HEK293 (cell line): ENCODE measurements at regions not wholly inside any gene's neighbourhood (a gene's known extent, or its start where the extent isn't known, plus 50 kb on each side); places are given as distances from the start of the nearest gene placed in this dataset.

Experiments
- CTCF ChIA-PET: fragments of 350-600 bp; formaldehyde crosslinking; extraction: SDS; loops from one replicate; lab custom pipeline; 2021; ENCODE audit warnings: antibody characterized with exemption; lab: Yijun Ruan, JAX
- POLR2A ChIA-PET: fragments of 300-600 bp; formaldehyde crosslinking; extraction: SDS; loops from one replicate; lab custom pipeline; 2020; ENCODE audit warnings: antibody characterized with exemption, inconsistent platforms; lab: Yijun Ruan, JAX
- H3K27ac ChIP-seq: fragments of 200-500 bp; sonication (Bioruptor generic); 2 replicates; pipeline ENCODE4 v1.5.1; 2014; ENCODE audit warnings: low read depth, low read length, control low read depth, inconsistent platforms; ENCODE audit errors: extremely low read depth
- H3K36me3 ChIP-seq, 2 experiments: fragments of 200-500 bp in 1 of 2; sonication (Bioruptor generic) in 1 of 2; 1 replicate in 1 of 2; 2 replicates in 1 of 2; pipeline ENCODE4 v1.5.1; 2014 to 2017; ENCODE audit warnings: inconsistent platforms in 2 of 2, low read length in 2 of 2; ENCODE audit not compliant: control insufficient read depth in 2 of 2, insufficient read depth in 1 of 2
- H3K4me1 ChIP-seq: fragments of 200-500 bp; sonication (Bioruptor generic); 2 replicates; pipeline ENCODE4 v1.5.1; 2014; ENCODE audit warnings: mild to moderate bottlenecking, low read length, inconsistent platforms; ENCODE audit not compliant: control insufficient read depth, insufficient read depth
- H3K4me3 ChIP-seq: 2 replicates; pipeline ENCODE4 v1.5.1; 2011; ENCODE audit warnings: low read depth, mild to moderate bottlenecking, control low read depth, low read length, moderate library complexity
- H3K9me3 ChIP-seq: fragments of 200-500 bp; sonication (Bioruptor generic); 2 replicates; pipeline ENCODE4 v1.5.1; 2014; ENCODE audit warnings: low read depth, low read length, inconsistent platforms; ENCODE audit not compliant: control insufficient read depth, insufficient read depth
- AEBP2 ChIP-seq: fragments of 450-650 bp; formaldehyde crosslinking; IDR thresholded peaks from 2 replicates; pipeline ENCODE4 v1.5.1; 2016; ENCODE audit warnings: missing biosample characterization, missing genetic modification characterization, borderline replicate concordance
- GLIS1 ChIP-seq: fragments of 450-650 bp; formaldehyde crosslinking; IDR thresholded peaks from 2 replicates; pipeline ENCODE4 v1.5.1; 2016; ENCODE audit warnings: missing biosample characterization, missing genetic modification characterization
- MEIS1 ChIP-seq: sonication (generic); formaldehyde crosslinking; IDR thresholded peaks from 2 replicates; pipeline ENCODE4 v1.8.1; 2022; ENCODE audit warnings: missing genetic modification reagents, mild to moderate bottlenecking, borderline replicate concordance
- OVOL3 ChIP-seq: fragments of 450-650 bp; formaldehyde crosslinking; IDR thresholded peaks from 2 replicates; pipeline ENCODE4 v1.5.1; 2016; ENCODE audit warnings: missing biosample characterization, missing genetic modification characterization
- PRDM1 ChIP-seq: fragments of 450-650 bp; formaldehyde crosslinking; IDR thresholded peaks from 2 replicates; pipeline ENCODE4; 2016; ENCODE audit warnings: missing biosample characterization, missing genetic modification characterization
- RBAK ChIP-seq: fragments of 450-650 bp; formaldehyde crosslinking; IDR thresholded peaks from 2 replicates; pipeline ENCODE4 v1.5.1; 2016; ENCODE audit warnings: missing biosample characterization, missing genetic modification characterization
- REST ChIP-seq: fragments of 450-650 bp; formaldehyde crosslinking; IDR thresholded peaks from 2 replicates; pipeline ENCODE4 v1.5.1; 2016; ENCODE audit warnings: missing biosample characterization, missing genetic modification characterization
- SP2 ChIP-seq: fragments of 450-650 bp; formaldehyde crosslinking; IDR thresholded peaks from 2 replicates; pipeline ENCODE4 v1.5.1; 2016; ENCODE audit warnings: missing biosample characterization, missing genetic modification characterization
- TSHZ1 ChIP-seq: fragments of 450-650 bp; formaldehyde crosslinking; IDR thresholded peaks from 2 replicates; pipeline ENCODE4 v1.5.1; 2016; ENCODE audit warnings: missing biosample characterization, missing genetic modification characterization, borderline replicate concordance
- WT1 ChIP-seq: fragments of 450-650 bp; formaldehyde crosslinking; IDR thresholded peaks from 2 replicates; pipeline ENCODE4 v1.5.1; 2016; ENCODE audit warnings: missing biosample characterization, missing genetic modification characterization
- ZBTB20 ChIP-seq: fragments of 450-650 bp; formaldehyde crosslinking; IDR thresholded peaks from 2 replicates; pipeline ENCODE4 v1.5.1; 2016; ENCODE audit warnings: missing biosample characterization, missing genetic modification characterization
- ZBTB49 ChIP-seq: fragments of 450-650 bp; formaldehyde crosslinking; IDR thresholded peaks from 2 replicates; pipeline ENCODE4 v1.5.1; 2016; ENCODE audit warnings: missing biosample characterization, missing genetic modification characterization, low read depth
- ZFHX2 ChIP-seq: fragments of 450-650 bp; formaldehyde crosslinking; conservative IDR thresholded peaks from 2 replicates; pipeline ENCODE4 v1.5.1; 2016; ENCODE audit warnings: missing biosample characterization, missing genetic modification characterization
- ZFP37 ChIP-seq: fragments of 450-650 bp; formaldehyde crosslinking; IDR thresholded peaks from 2 replicates; pipeline ENCODE4 v1.5.1; 2016; ENCODE audit warnings: missing biosample characterization, missing genetic modification characterization
- ZNF274 ChIP-seq, 2 experiments: fragments of 200-500 bp in 1 of 2; fragments of 450-650 bp in 1 of 2; sonication (Bioruptor generic) in 1 of 2; formaldehyde crosslinking in 1 of 2; IDR thresholded peaks; 2 replicates each; pipeline versions ENCODE4 v1.5.1 to v1.6.1; 2014 to 2016; ENCODE audit warnings: borderline replicate concordance in 1 of 2, inconsistent platforms in 1 of 2, low read length in 1 of 2, missing biosample characterization in 1 of 2, missing genetic modification characterization in 1 of 2
- ZNF302 ChIP-seq: fragments of 450-650 bp; formaldehyde crosslinking; IDR thresholded peaks from 2 replicates; pipeline ENCODE4 v1.5.1; 2016; ENCODE audit warnings: missing biosample characterization, missing genetic modification characterization, low read depth
- ZNF391 ChIP-seq: fragments of 450-650 bp; formaldehyde crosslinking; IDR thresholded peaks from 2 replicates; pipeline ENCODE4 v1.5.1; 2016; ENCODE audit warnings: low read depth, missing biosample characterization, missing genetic modification characterization, borderline replicate concordance
- ZNF394 ChIP-seq: fragments of 450-650 bp; formaldehyde crosslinking; IDR thresholded peaks from 2 replicates; pipeline ENCODE4 v1.5.1; 2016; ENCODE audit warnings: missing biosample characterization, missing genetic modification characterization, mild to moderate bottlenecking, moderate library complexity, borderline replicate concordance
- ZNF514 ChIP-seq: fragments of 450-650 bp; formaldehyde crosslinking; IDR thresholded peaks from 2 replicates; pipeline ENCODE4 v1.5.1; 2016; ENCODE audit warnings: missing biosample characterization, missing genetic modification characterization
- ZNF558 ChIP-seq: fragments of 450-650 bp; formaldehyde crosslinking; IDR thresholded peaks from 2 replicates; pipeline ENCODE4 v1.5.1; 2016; ENCODE audit warnings: missing biosample characterization, missing genetic modification characterization
- ZNF596 ChIP-seq: fragments of 450-650 bp; IDR thresholded peaks from 2 replicates; pipeline ENCODE4 v1.5.0; 2018; ENCODE audit warnings: missing biosample characterization, mild to moderate bottlenecking, missing genetic modification characterization, moderate library complexity
- TF ChIP-seq, protein P1 (sequence below): fragments of 450-650 bp; formaldehyde crosslinking; IDR thresholded peaks from 2 replicates; pipeline ENCODE4 v1.5.1; 2016; ENCODE audit warnings: missing biosample characterization, missing genetic modification characterization

DNA sequence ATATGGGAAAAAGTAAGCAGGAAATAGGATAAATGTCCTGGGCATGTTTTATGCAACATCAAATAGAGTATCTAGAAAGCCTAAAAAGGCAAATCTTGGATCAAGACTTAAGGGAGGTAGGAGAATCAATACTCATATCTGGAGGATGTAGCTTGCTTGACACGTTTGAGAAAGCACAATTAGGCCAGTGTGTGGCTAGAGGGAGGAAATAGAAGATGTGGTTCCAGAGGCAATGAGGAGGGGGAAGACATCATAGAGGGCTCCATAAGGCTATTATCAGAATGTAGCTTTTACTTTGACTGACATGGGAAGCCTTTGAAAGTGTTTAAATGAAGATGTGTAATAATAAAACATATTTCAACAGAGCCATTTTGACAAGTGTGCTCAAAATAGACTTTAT lies 200.7 kb upstream of the CDH12 start:
- H3K27ac ChIP-seq, result no peak overlapping the region
- no peaks in the 10 kb centered on the region for H3K36me3 ChIP-seq
- TF ChIP-seq ZNF558 (tag by site-specific recombination) (no peak), ZNF596 (tag by site-specific recombination) (no peak), ZBTB20 (no peak), ZNF391 (tag by site-specific recombination) (no peak), ZFHX2 (tag by site-specific recombination) (no peak), SP2 (tag by site-specific recombination) (no peak), MEIS1 (CRISPR knock-in tag) (no peak), RBAK (tag by site-specific recombination) (no peak), ZFP37 (tag by site-specific recombination) (no peak), ZNF514 (tag by site-specific recombination) (no peak), WT1 (tag by site-specific recombination) (no peak), ZNF394 (tag by site-specific recombination) (no peak), TSHZ1 (tag by site-specific recombination) (no peak)
- CTCF ChIA-PET, result no interaction called here
- POLR2A ChIA-PET, result no interaction called here
- no peak overlapping the region for H3K4me3 ChIP-seq
- no peaks in the 10 kb centered on the region for H3K4me1 ChIP-seq
- no peaks in the 10 kb centered on the region for H3K9me3 ChIP-seq

GRCh38 chr5:23042226-23042625 lies 189.1 kb upstream of the CDH12 start:
- Histone ChIP-seq H3K27ac (no peak overlapping the region), H3K36me3 (no peaks in the 10 kb centered on the region), H3K4me3 (no peak overlapping the region), H3K9me3 (no peaks in the 10 kb centered on the region), H3K4me1 (no peaks in the 10 kb centered on the region)
- ChIA-PET POLR2A (no interaction called here), CTCF (no interaction called here)
- no peak for TF ChIP-seq ZNF274 (IDR thresholded peaks at IDR 0.05; ENCODE audit: low read length)
- no peak for TF ChIP-seq ZNF274 (tag by site-specific recombination; IDR thresholded peaks at IDR 0.05; ENCODE audit: borderline replicate concordance)
- no peak for TF ChIP-seq OVOL3
- no peak for TF ChIP-seq ZNF514 (tag by site-specific recombination)
- TF ChIP-seq ZNF302 (tag by site-specific recombination), result no peak
- TF ChIP-seq GLIS1 (tag by site-specific recombination), result no peak
- TF ChIP-seq, protein P1, sequence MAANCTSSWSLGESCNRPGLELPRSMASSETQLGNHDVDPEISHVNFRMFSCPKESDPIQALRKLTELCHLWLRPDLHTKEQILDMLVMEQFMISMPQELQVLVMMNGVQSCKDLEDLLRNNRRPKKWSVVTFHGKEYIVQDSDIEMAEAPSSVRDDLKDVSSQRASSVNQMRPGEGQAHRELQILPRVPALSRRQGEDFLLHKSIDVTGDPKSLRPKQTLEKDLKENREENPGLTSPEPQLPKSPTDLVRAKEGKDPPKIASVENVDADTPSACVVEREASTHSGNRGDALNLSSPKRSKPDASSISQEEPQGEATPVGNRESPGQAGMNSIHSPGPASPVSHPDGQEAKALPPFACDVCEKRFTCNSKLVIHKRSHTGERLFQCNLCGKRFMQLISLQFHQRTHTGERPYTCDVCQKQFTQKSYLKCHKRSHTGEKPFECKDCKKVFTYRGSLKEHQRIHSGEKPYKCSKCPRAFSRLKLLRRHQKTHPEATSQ (tag by site-specific recombination), result no peak
- no peak for TF ChIP-seq ZBTB49 (tag by site-specific recombination)
- no peak for TF ChIP-seq AEBP2 (tag by site-specific recombination)
- TF ChIP-seq REST (tag by site-specific recombination), result no peak
- no peak for TF ChIP-seq PRDM1
